ENCODE measurements at regions not wholly inside any gene's neighbourhood (a gene's known extent, or its start where the extent isn't known, plus 50 kb on each side); places are given as distances from the start of the nearest gene placed in this dataset.

DNA sequence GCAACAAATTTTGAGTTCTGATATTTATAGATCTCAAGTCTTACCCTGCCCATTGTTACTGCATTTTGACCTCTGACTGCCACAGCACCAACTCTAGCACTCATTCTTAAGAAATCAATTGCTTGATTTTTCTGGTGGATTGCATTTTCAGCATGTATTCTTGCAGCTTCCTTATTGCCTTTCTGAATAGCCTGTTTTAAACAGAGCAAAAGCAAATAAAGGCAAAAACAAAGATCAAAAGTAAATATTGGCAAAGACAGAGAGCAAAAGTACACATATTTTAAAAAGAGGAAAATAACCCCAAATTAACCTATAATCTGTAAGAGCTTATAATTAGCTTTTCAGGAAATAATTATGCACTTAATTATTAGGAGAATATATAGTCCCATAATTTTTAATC, 129.4 kb upstream of the TENT5D start:
- no peak overlapping the region for H3K4ac ChIP-seq (ENCODE audit: low read depth, low read length)
- H3K14ac ChIP-seq (replicated peaks; ENCODE audit: low read depth, low read length) = no peak overlapping the region
- H3K27ac ChIP-seq (ENCODE audit: insufficient read depth, low read length) = no peak overlapping the region
- H4K8ac ChIP-seq (ENCODE audit: low read depth in 2 of 2, low read length in 2 of 2) = no peak overlapping the region
- H4K5ac ChIP-seq (ENCODE audit: low read depth, low read length) = no peak overlapping the region
- ATAC-seq (ENCODE audit: low read depth) (no peak), DNase-seq (no peak)
- H3K9me3 ChIP-seq (ENCODE audit: control insufficient read depth, insufficient read depth, low read length) = no peaks in the 10 kb centered on the region
- no peak overlapping the region for H4K91ac ChIP-seq (ENCODE audit: insufficient read depth, low read depth, low read length)
- intact Hi-C loops (cut with micrococcal nuclease) (no loop called here), in situ Hi-C loops (cut with MboI; ENCODE audit: low sequenced_read_pairs) (no loop called here), dilution Hi-C loops (cut with HindIII; ENCODE audit: low sequenced_read_pairs, unreplicated experiment) (no loop called here)
- H3K9ac ChIP-seq (ENCODE audit: low read depth, low read length) = no peak overlapping the region
- no peak overlapping the region for H2BK20ac ChIP-seq (ENCODE audit: low read depth, low read length)
- no peaks in the 10 kb centered on the region for H3K27me3 ChIP-seq (ENCODE audit: control insufficient read depth, insufficient read depth, low read length)
- no peak overlapping the region for H3K56ac ChIP-seq (ENCODE audit: extremely low read depth, insufficient read depth, low read length)
- H3K4me1 ChIP-seq (ENCODE audit: control insufficient read depth, insufficient read depth, low read length) = no peaks in the 10 kb centered on the region
- no peak overlapping the region for H2BK120ac ChIP-seq (ENCODE audit: low read depth, low read length)
- H2AK9ac ChIP-seq (replicated peaks; ENCODE audit: low read depth, low read length, poor library complexity) = no peak overlapping the region
- H3K9me1 ChIP-seq (ENCODE audit: insufficient read depth, low read length) = no peaks in the 10 kb centered on the region
- no peak overlapping the region for H3K18ac ChIP-seq (ENCODE audit: low read depth, low read length)
- TF ChIP-seq NFE2L2 (IDR thresholded peaks at IDR 0.05; ENCODE audit: low read depth, low read length) (no peak), CEBPB (IDR thresholded peaks at IDR 0.05; ENCODE audit: low read depth, low read length) (no peak), MAZ (IDR thresholded peaks at IDR 0.05; ENCODE audit: borderline replicate concordance, low read depth, low read length) (no peak)
- TF ChIP-seq, protein P1, sequence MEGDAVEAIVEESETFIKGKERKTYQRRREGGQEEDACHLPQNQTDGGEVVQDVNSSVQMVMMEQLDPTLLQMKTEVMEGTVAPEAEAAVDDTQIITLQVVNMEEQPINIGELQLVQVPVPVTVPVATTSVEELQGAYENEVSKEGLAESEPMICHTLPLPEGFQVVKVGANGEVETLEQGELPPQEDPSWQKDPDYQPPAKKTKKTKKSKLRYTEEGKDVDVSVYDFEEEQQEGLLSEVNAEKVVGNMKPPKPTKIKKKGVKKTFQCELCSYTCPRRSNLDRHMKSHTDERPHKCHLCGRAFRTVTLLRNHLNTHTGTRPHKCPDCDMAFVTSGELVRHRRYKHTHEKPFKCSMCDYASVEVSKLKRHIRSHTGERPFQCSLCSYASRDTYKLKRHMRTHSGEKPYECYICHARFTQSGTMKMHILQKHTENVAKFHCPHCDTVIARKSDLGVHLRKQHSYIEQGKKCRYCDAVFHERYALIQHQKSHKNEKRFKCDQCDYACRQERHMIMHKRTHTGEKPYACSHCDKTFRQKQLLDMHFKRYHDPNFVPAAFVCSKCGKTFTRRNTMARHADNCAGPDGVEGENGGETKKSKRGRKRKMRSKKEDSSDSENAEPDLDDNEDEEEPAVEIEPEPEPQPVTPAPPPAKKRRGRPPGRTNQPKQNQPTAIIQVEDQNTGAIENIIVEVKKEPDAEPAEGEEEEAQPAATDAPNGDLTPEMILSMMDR (conservative IDR thresholded peaks at IDR 0.05; ENCODE audit: low read depth, low read length) = no peak
- ChIA-PET CTCF (no interaction called here), POLR2A (ENCODE audit: unreplicated experiment) (no interaction called here)
- no peak overlapping the region for H2AK5ac ChIP-seq (ENCODE audit: low read depth, low read length)
- H2BK5ac ChIP-seq (ENCODE audit: low read depth, low read length, poor library complexity, severe bottlenecking) = no peak overlapping the region
- no peak overlapping the region for H2BK15ac ChIP-seq (ENCODE audit: low read depth, low read length)
- H3K4me2 ChIP-seq (ENCODE audit: low read depth, low read length) = no peak overlapping the region
- no peak overlapping the region for H2AFZ ChIP-seq (replicated peaks; ENCODE audit: low read length, poor library complexity)
- no peaks in the 10 kb centered on the region for H3K79me1 ChIP-seq (ENCODE audit: low read depth in 1 of 2, low read length in 2 of 2)
- no TSS peak for BruUV-seq (replicated peaks)
- H3K36me3 ChIP-seq (ENCODE audit: control insufficient read depth, insufficient read depth, low read length) = no peaks in the 10 kb centered on the region
- no peak overlapping the region for H3K23ac ChIP-seq (ENCODE audit: low read depth, low read length)
- H4K20me1 ChIP-seq (ENCODE audit: insufficient read depth, low read length) = no peaks in the 10 kb centered on the region
- no peak overlapping the region for H3K4me3 ChIP-seq (ENCODE audit: insufficient read depth, low read depth, low read length)
